ENCODE measurements at regions not wholly inside any gene's neighbourhood (a gene's known extent, or its start where the extent isn't known, plus 50 kb on each side); places are given as distances from the start of the nearest gene placed in this dataset.

- DNase-seq (no peak), ATAC-seq (ENCODE audit: low read depth) (no peak)
- no peak overlapping the region for H3K9ac ChIP-seq (ENCODE audit: low read depth, low read length)
- H3K79me1 ChIP-seq (ENCODE audit: low read depth in 1 of 2, low read length in 2 of 2) = no peaks in the 10 kb centered on the region
- H4K20me1 ChIP-seq (ENCODE audit: insufficient read depth, low read length) = no peaks in the 10 kb centered on the region
- peaks cover 37% of the 10 kb centered on the region for H3K9me3 ChIP-seq (ENCODE audit: control insufficient read depth, insufficient read depth, low read length)
- no TSS peak for BruUV-seq (replicated peaks)
- H3K14ac ChIP-seq (replicated peaks; ENCODE audit: low read depth, low read length) = no peak overlapping the region
- no peak for TF ChIP-seq MAZ (IDR thresholded peaks at IDR 0.05; ENCODE audit: borderline replicate concordance, low read depth, low read length)
- no peak for TF ChIP-seq CHD1 (IDR thresholded peaks at IDR 0.05; ENCODE audit: low read depth, low read length)
- TF ChIP-seq SMC3 (IDR thresholded peaks at IDR 0.05; ENCODE audit: low read depth, low read length) = no peak
- no peak for TF ChIP-seq NFE2L2 (IDR thresholded peaks at IDR 0.05; ENCODE audit: low read depth, low read length)
- TF ChIP-seq CTCF (conservative IDR thresholded peaks at IDR 0.05; ENCODE audit: low read depth, low read length) = no peak
- TF ChIP-seq MAFK (IDR thresholded peaks at IDR 0.05; ENCODE audit: low read depth, low read length) = no peak
- TF ChIP-seq RFX5 (IDR thresholded peaks at IDR 0.05; ENCODE audit: low read depth, low read length) = no peak
- TF ChIP-seq CEBPB (IDR thresholded peaks at IDR 0.05; ENCODE audit: low read depth, low read length) = no peak
- no peak for TF ChIP-seq USF2 (IDR thresholded peaks at IDR 0.05; ENCODE audit: low read depth, low read length)
- no peak for TF ChIP-seq POLR2A (IDR thresholded peaks at IDR 0.05; ENCODE audit: low read depth, low read length)
- TF ChIP-seq MXI1 (IDR thresholded peaks at IDR 0.05; ENCODE audit: borderline replicate concordance, low read depth, low read length) = no peak
- TF ChIP-seq RCOR1 (IDR thresholded peaks at IDR 0.05; ENCODE audit: insufficient replicate concordance, low read length) = no peak
- no peak for TF ChIP-seq BHLHE40 (IDR thresholded peaks at IDR 0.05; ENCODE audit: low read depth, low read length)
- no peak for TF ChIP-seq RAD21 (IDR thresholded peaks at IDR 0.05; ENCODE audit: low read length)
- TF ChIP-seq ELK1 (IDR thresholded peaks at IDR 0.05; ENCODE audit: borderline replicate concordance, low read depth, low read length) = no peak
- TF ChIP-seq FOS (IDR thresholded peaks at IDR 0.05; ENCODE audit: low read depth, low read length) = no peak
- no peak overlapping the region for H2AFZ ChIP-seq (replicated peaks; ENCODE audit: low read length, poor library complexity)
- H2BK120ac ChIP-seq (ENCODE audit: low read depth, low read length) = no peak overlapping the region
- dilution Hi-C loops (cut with HindIII; ENCODE audit: low sequenced_read_pairs, unreplicated experiment) (no loop called here), intact Hi-C loops (cut with micrococcal nuclease) (no loop called here), in situ Hi-C loops (cut with MboI; ENCODE audit: low sequenced_read_pairs) (no loop called here)
- H2BK20ac ChIP-seq (ENCODE audit: low read depth, low read length) = no peak overlapping the region
- no peak overlapping the region for H3K4me3 ChIP-seq (ENCODE audit: insufficient read depth, low read depth, low read length)
- H3K4me2 ChIP-seq (ENCODE audit: low read depth, low read length) = no peak overlapping the region
- no peak overlapping the region for H3K4ac ChIP-seq (ENCODE audit: low read depth, low read length)
- H3K23ac ChIP-seq (ENCODE audit: low read depth, low read length) = no peak overlapping the region
- no peak overlapping the region for H4K91ac ChIP-seq (ENCODE audit: insufficient read depth, low read depth, low read length)
- no peaks in the 10 kb centered on the region for H3K36me3 ChIP-seq (ENCODE audit: control insufficient read depth, insufficient read depth, low read length)
- no peaks in the 10 kb centered on the region for H3K27me3 ChIP-seq (ENCODE audit: control insufficient read depth, insufficient read depth, low read length)
- POLR2A ChIA-PET (ENCODE audit: unreplicated experiment) = no interaction called here
- no peak overlapping the region for H2BK15ac ChIP-seq (ENCODE audit: low read depth, low read length)
- H3K9me1 ChIP-seq (ENCODE audit: insufficient read depth, low read length) = no peaks in the 10 kb centered on the region
- H3K4me1 ChIP-seq (ENCODE audit: control insufficient read depth, insufficient read depth, low read length) = no peaks in the 10 kb centered on the region
- H2AK5ac ChIP-seq (ENCODE audit: low read depth, low read length) = no peak overlapping the region
- 41% methylated on average over 3 of the region's 8 CpGs; no CpG with 5 or more reads in 1 of the 2 experiments for WGBS, 2 experiments (ENCODE audit: extremely low coverage in 2 of 2, insufficient read length in 1 of 2)
- CTCF ChIA-PET = no interaction called here
- no peak overlapping the region for H2AK9ac ChIP-seq (replicated peaks; ENCODE audit: low read depth, low read length, poor library complexity)
- H3K56ac ChIP-seq (ENCODE audit: extremely low read depth, insufficient read depth, low read length) = no peak overlapping the region
- no peak overlapping the region for H4K5ac ChIP-seq (ENCODE audit: low read depth, low read length)
- no peak overlapping the region for H2BK5ac ChIP-seq (ENCODE audit: low read depth, low read length, poor library complexity, severe bottlenecking)
- no peak overlapping the region for H3K18ac ChIP-seq (ENCODE audit: low read depth, low read length)
- H4K8ac ChIP-seq (ENCODE audit: low read depth in 2 of 2, low read length in 2 of 2) = no peak overlapping the region
- no peak overlapping the region for H3K27ac ChIP-seq (ENCODE audit: insufficient read depth, low read length)
These were observed 176.3 kb upstream of the C1orf174 start for GRCh38 chr1:4076346-4076745.
